ENCODE measurements at regions not wholly inside any gene's neighbourhood (a gene's known extent, or its start where the extent isn't known, plus 50 kb on each side); places are given as distances from the start of the nearest gene placed in this dataset.

DNA sequence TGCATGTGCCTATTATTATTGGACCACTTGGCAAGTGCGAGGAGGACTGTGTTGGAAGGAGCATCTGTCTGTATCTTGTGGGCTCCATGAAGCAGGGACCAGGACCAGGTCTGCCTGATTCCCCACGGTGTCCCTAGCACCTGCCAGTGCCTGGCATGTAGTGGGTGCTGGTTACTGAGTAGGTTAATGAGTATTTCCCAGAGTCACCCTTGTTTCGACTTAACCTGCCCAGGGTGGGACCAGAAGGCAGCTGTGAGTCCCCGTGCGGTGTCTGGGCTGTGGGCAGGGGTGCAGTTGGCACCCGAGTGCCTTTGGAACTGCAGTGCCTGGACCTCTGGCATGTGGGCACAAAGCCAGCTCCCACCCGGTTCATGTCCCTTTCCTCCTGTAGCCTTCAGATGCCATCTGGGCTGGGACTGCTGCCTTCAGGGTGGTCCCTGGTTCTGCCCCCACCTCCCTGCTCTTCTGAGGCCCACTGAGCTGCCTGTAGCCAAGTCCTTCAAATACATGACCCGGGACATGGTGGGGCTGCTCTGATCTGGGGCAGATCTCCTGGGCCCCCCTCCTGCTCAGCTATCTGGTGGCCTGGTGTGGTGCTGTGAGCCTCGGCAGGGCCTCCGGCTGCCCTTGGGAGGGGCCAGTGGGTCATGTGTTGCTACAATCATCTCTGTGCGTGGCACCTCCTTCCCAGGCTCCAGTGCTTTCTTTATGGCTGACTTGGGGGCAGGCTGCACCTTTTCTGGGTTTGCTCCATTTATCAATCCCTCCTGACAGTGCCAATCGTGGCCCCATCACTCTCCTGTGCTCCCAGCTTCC is 53.0 kb upstream of the SORCS2 start:
- TF ChIP-seq CTCF (conservative IDR thresholded peaks at IDR 0.05; ENCODE audit: low read length), result no peak
- TF ChIP-seq EZH2phosphoT487 (IDR thresholded peaks at IDR 0.05; ENCODE audit: borderline replicate concordance, low read depth, low read length), result no peak
